GM12891 (cell line): ENCODE measurements at regions not wholly inside any gene's neighbourhood (a gene's known extent, or its start where the extent isn't known, plus 50 kb on each side); places are given as distances from the start of the nearest gene placed in this dataset.

Experiments
- POLR2A ChIP-seq: IDR thresholded peaks from 2 replicates; pipeline ENCODE4 v1.6.1; 2011; ENCODE audit warnings: low read depth, low read length, control low read depth
- POLR2AphosphoS5 ChIP-seq: IDR thresholded peaks from 2 replicates; pipeline ENCODE4 v1.6.1; 2011; ENCODE audit warnings: low read depth, low read length, control low read depth
- POU2F2 ChIP-seq: IDR thresholded peaks from 2 replicates; pipeline ENCODE4 v1.6.1; 2011; ENCODE audit warnings: low read depth, mild to moderate bottlenecking, control low read depth, low read length, moderate library complexity
- SPI1 ChIP-seq: IDR thresholded peaks from 2 replicates; pipeline ENCODE4 v1.6.1; 2011; ENCODE audit warnings: low read depth, low read length, control low read depth
- TAF1 ChIP-seq: IDR thresholded peaks from 2 replicates; pipeline ENCODE4 v1.6.1; 2011; ENCODE audit warnings: low read depth, low read length, control low read depth

DNA sequence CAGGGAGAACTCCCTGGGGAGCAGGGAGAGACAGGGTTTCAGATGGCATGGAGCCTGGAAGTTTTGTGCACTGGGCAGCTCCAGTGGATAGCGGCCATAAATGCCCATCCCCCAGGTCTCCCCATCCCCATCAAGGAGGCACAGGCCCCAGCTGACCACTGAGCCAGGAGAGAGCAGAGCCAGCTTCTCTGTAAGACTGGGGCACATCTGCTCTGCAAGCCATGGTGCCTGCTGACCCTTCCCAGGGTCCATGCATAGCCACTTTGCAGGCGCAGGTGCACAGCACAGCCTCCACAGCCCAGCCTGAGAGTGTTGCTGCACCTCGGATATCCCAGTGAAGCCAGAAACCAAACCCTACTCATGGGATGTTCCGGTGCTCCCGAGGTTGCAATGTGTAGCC lies 206.3 kb upstream of the SPANXN4 start:
- TF ChIP-seq POLR2AphosphoS5 (no peak), POLR2A (no peak), POU2F2 (no peak), TAF1 (no peak), SPI1 (no peak)
